GM12874 (cell line): ENCODE measurements at regions not wholly inside any gene's neighbourhood (a gene's known extent, or its start where the extent isn't known, plus 50 kb on each side); places are given as distances from the start of the nearest gene placed in this dataset.

Source experiments
- CTCF ChIP-seq: IDR thresholded peaks from 2 replicates; pipeline ENCODE4 v1.5.1; 2011; ENCODE audit warnings: low read depth, mild to moderate bottlenecking, control low read depth, low read length, moderate library complexity; ENCODE audit not compliant: insufficient read depth

DNA sequence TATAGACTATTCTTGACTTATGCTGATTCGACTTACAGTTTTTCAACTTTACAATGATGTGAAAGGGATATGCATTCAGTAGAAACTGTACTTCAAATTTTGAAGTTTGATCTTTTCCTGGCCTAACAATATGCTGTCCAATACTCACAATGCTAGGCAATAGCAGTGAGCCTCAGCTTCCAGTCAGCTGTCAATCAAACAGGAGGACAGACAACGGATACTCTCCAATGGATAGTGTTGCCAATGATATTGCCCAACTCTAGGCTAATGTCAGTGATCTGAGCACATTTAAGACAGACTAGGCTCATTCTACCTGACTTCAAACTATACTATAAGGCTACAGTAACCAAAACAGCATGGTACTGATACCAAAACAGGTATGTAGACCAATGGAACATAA lies 55.0 kb upstream of the ZNF280D start:
- TF ChIP-seq CTCF, result no peak

DNA sequence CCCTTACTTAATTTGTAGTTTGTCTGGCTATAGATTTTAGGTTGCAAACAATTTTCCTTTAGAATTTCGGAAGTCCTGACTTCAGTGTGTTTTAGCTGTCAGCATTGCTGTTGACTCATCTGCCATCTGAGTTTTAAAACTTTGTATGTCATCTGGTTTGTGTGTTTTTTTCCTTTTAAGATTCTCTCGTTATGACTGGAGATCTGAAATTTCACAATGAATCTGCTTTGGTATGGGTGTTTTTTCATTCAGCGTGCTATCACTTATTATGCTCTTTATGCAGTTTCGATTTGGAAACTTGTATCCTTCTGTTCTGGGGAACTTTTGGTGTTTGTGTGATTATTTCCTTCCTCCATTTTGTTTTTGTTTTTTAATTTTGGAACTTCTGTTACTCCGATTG lies 53.7 kb upstream of the ZNF280D start:
- no peak for TF ChIP-seq CTCF

GRCh38 chr15:56783857-56784661 lies 50.8 kb upstream of the ZNF280D start:
- TF ChIP-seq CTCF, result no peak

- no peak for TF ChIP-seq CTCF
Measured at GRCh38 chr15:56783156-56783856, 50.0 kb upstream of the ZNF280D start.
